Heart left ventricle (tissue), 16 donors: ENCODE measurements at regions not wholly inside any gene's neighbourhood (a gene's known extent, or its start where the extent isn't known, plus 50 kb on each side); places are given as distances from the start of the nearest gene placed in this dataset.

Source experiments
- ATAC-seq, 4 donors: fragments of 200-7000 bp; cut with Tn5 transposase; one replicate each; pipeline ENCODE4 v1.9.1; 2020 to 2022; ENCODE audit warnings: moderate library complexity in 4 of 4, mild to moderate bottlenecking in 3 of 4, moderate number of reproducible peaks in 1 of 4
- DNase-seq, 5 donors: peaks; one replicate each; pipeline ENCODE4 v3.0.0-alpha.2; 2020
- H3K27ac ChIP-seq, 12 donors: fragments of 200-600 bp; sonication (generic) in 4 of 12; one replicate each; pipeline versions ENCODE4 v1.5.0 to v1.8.0; 2016 to 2022; ENCODE audit warnings: mild to moderate bottlenecking in 2 of 12
- H3K27me3 ChIP-seq, 9 donors: fragments of 200-600 bp; sonication (generic) in 2 of 9; one replicate each; pipeline versions ENCODE4 v1.5.1 to v1.8.0; 2016 to 2022; ENCODE audit warnings: mild to moderate bottlenecking in 3 of 9
- H3K36me3 ChIP-seq, 9 donors: fragments of 200-600 bp; sonication (generic) in 2 of 9; one replicate each; pipeline versions ENCODE4 v1.5.0 to v1.8.0; 2018 to 2022; ENCODE audit warnings: mild to moderate bottlenecking in 2 of 9
- H3K4me1 ChIP-seq, 12 donors: fragments of 200-600 bp; sonication (generic) in 4 of 12; one replicate each; pipeline versions ENCODE4 v1.5.0 to v1.8.0; 2016 to 2022; ENCODE audit warnings: mild to moderate bottlenecking in 3 of 12
- H3K4me3 ChIP-seq, 12 donors: fragments of 200-600 bp; sonication (generic) in 4 of 12; one replicate each; pipeline versions ENCODE4 v1.5.0 to v1.8.0; 2017 to 2022; ENCODE audit warnings: mild to moderate bottlenecking in 9 of 12, moderate library complexity in 4 of 12
- H3K9me3 ChIP-seq, 12 donors: fragments of 200-600 bp; sonication (generic) in 4 of 12; one replicate each; pipeline versions ENCODE4 v1.5.0 to v1.8.0; 2016 to 2022; ENCODE audit warnings: mild to moderate bottlenecking in 1 of 12
- POLR2A ChIP-seq, 2 donors: fragments of 450-650 bp; IDR thresholded peaks; one replicate each; pipeline ENCODE4 v1.6.1; 2017; ENCODE audit warnings: antibody characterized with exemption in 2 of 2, mild to moderate bottlenecking in 2 of 2, moderate library complexity in 2 of 2
- WGBS, 4 donors: extraction: QIAGEN DNeasy Blood & Tissue Kit in 2 of 4; methylation state at CpG; one replicate each; pipeline versions ENCODE4 v1.1.5 to v1.1.7; 2013 to 2018; 5-methylcytosine and 5-hydroxymethylcytosine counted together
- intact Hi-C, 10 donors: fragments of 100-400 bp; cut with DNase I; formaldehyde crosslinking; loops; one replicate each; pipeline versions ENCODE4 v1.11.1 to v1.14.2; 2022
- TF ChIP-seq, protein P1 (sequence below), 12 donors: fragments of 200-600 bp; sonication (generic) in 4 of 12; IDR thresholded peaks; one replicate each; pipeline versions ENCODE4 v1.5.0 to v1.8.0; 2018 to 2022; ENCODE audit warnings: antibody characterized with exemption in 12 of 12, mild to moderate bottlenecking in 5 of 12
- donor health status: ischemic (EF 13 %, LVEDD 7.1; RV severe dilation, severe dysfunction).
- donor health status: healthy with polysubstance abuse.
- donor health status: DM: no; HTN: yes; CAD: no.
- donor health status: DM: no; HTN: no; CAD: no.
- donor health status: ischemic (EF 25% LVEDD 6.9; RV normal size, moderate dysfunction).
- donor health status: ischemic (EF 25% LVEDD 5.7; RV mildly dilated, moderate dysfunction).
- donor health status: healthy.
- donor health status: DM: yes; HTN: yes; CAD: no.
- donor health status: ischemic (EF 35%, LVEDD 5.7; RV mildly dilated, moderate dysfunction).
- donor health status: nonischemic (EF 11% LVEDD 7.7; RV severe dilation, severe dysfunction).
- donor health status: DM: yes; HTN: yes; CAD: no.
- donor health status: PGD.
- donor health status: ischemic (EF 29% LVEDD 5.4; RV normal size, mild dysfunction).
- donor health status: nonischemic (EF 23%, LVEDD 6.1; RV moderate dilation, normal function).

- 96 to 100% (median 97%) methylated on average over 2 of the region's 2 CpGs for WGBS, 4 donors
- intact Hi-C loops: no loop called here
- ATAC-seq (no peak), DNase-seq (no peak)
- no peak for TF ChIP-seq POLR2A (IDR thresholded peaks at IDR 0.05)
- Histone ChIP-seq H3K4me3 (no peak overlapping the region), H3K36me3 (no peaks in the 10 kb centered on the region), H3K27me3 (peaks cover 0 to 3% (median 0%) of the 10 kb centered on the region in 9 donors), H3K9me3 (no peaks in the 10 kb centered on the region), H3K4me1 (no peaks in the 10 kb centered on the region), H3K27ac (no peak overlapping the region)
Observed at GRCh38 chr10:8318956-8319355, 264.5 kb downstream of the GATA3 start.

DNA sequence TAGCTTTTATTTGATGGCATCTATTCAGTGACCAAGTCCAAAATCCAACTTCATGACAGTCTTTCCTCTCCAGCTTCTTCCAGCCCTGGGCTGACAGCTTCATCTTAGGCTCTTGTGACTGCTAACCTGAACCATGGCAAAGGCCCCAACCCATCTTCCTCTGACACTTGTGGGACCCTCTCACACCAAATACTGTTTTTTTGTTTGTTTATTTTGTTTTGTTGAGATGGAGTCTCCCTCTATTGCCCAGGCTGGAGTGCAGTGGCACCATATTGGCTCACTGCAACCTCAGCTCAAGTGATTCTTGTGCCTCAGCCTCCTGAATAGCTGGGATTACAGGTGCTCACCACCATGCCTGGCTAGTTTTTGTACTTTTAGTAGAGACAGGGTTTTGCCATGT, 265.2 kb downstream of the GATA3 start:
- H3K36me3 ChIP-seq: no peaks in the 10 kb centered on the region
- H3K9me3 ChIP-seq: no peaks in the 10 kb centered on the region
- DNase-seq: no peak
- H3K27me3 ChIP-seq: peaks cover 0 to 4% (median 0%) of the 10 kb centered on the region in 9 donors
- no peak overlapping the region for H3K4me3 ChIP-seq
- intact Hi-C loops: no loop called here
- H3K27ac ChIP-seq: no peak overlapping the region
- H3K4me1 ChIP-seq: no peaks in the 10 kb centered on the region
- no peak for ATAC-seq
- TF ChIP-seq POLR2A (IDR thresholded peaks at IDR 0.05): no peak
- TF ChIP-seq, protein P1, sequence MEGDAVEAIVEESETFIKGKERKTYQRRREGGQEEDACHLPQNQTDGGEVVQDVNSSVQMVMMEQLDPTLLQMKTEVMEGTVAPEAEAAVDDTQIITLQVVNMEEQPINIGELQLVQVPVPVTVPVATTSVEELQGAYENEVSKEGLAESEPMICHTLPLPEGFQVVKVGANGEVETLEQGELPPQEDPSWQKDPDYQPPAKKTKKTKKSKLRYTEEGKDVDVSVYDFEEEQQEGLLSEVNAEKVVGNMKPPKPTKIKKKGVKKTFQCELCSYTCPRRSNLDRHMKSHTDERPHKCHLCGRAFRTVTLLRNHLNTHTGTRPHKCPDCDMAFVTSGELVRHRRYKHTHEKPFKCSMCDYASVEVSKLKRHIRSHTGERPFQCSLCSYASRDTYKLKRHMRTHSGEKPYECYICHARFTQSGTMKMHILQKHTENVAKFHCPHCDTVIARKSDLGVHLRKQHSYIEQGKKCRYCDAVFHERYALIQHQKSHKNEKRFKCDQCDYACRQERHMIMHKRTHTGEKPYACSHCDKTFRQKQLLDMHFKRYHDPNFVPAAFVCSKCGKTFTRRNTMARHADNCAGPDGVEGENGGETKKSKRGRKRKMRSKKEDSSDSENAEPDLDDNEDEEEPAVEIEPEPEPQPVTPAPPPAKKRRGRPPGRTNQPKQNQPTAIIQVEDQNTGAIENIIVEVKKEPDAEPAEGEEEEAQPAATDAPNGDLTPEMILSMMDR (IDR thresholded peaks at IDR 0.05): no peak

DNA sequence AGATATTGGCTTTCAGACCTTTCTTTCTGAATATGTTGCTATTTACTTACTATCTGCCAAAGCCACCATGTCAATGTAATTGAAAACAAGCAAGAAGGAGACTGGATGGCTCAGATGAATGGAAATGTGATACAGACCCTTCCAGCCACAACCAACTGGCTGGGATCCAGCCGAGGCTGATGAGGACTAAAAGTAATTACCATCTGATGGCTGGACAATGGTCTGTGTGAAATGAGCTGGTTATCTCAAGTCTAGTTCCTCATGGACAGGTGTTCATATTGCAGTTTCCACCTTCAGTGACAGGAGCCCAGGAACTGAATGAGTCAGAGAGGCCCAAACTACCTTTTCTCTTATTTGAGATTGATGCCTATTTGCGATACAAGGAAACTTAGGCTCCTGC, 267.5 kb downstream of the GATA3 start:
- peaks cover 0 to 4% (median 0%) of the 10 kb centered on the region in 9 donors for H3K27me3 ChIP-seq
- H3K36me3 ChIP-seq: no peaks in the 10 kb centered on the region
- H3K4me1 ChIP-seq: no peaks in the 10 kb centered on the region
- ATAC-seq (no peak), DNase-seq (no peak)
- H3K27ac ChIP-seq: no peak overlapping the region
- TF ChIP-seq POLR2A (IDR thresholded peaks at IDR 0.05): no peak
- TF ChIP-seq, protein P1 (IDR thresholded peaks at IDR 0.05): no peak
- no peak overlapping the region for H3K4me3 ChIP-seq
- 67 to 78% (median 75%) methylated on average over 2 of the region's 2 CpGs for WGBS, 4 donors
- H3K9me3 ChIP-seq: no peaks in the 10 kb centered on the region
- intact Hi-C loops: no loop called here

DNA sequence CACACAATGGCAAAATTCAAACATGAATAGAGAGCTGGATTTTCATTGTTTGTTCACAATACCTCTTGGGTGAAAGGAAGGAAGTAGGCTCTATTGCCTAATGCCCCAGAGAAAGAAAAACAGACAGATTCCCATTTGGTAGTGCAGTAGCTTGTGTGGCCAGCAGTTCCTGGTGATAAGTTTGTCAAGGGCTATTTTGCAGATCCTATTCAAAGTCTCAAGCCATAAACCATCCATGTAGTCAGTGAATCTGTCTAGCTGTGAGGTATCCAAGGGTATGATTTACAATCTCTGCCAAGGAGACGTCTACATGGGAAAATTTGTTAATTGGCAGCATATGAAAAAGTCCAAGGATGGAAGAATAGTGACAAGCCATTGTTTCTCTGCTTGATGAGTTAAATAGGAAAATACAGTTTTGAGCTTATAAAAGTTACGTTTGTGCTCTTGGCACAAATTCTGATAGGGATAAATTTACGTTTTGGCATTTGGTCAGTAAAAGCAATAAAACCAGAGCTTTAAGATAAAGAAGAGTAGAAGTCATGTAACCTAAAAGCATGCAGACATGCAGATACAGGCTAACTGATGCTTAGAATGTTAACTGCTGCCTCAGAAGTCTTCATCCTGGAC, 269.1 kb downstream of the GATA3 start:
- no peak for ATAC-seq
- Histone ChIP-seq H3K4me1 (no peaks in the 10 kb centered on the region), H3K4me3 (no peak overlapping the region), H3K27me3 (peaks cover 0 to 4% (median 0%) of the 10 kb centered on the region in 9 donors), H3K27ac (no peak overlapping the region), H3K36me3 (no peaks in the 10 kb centered on the region), H3K9me3 (no peaks in the 10 kb centered on the region)
- no peak for DNase-seq
- TF ChIP-seq, protein P1 (IDR thresholded peaks at IDR 0.05): no peak
- TF ChIP-seq POLR2A (IDR thresholded peaks at IDR 0.05): no peak
- WGBS, 4 donors: 39 to 58% (median 53%) methylated on average over 3 of the region's 3 CpGs
- intact Hi-C loops: no loop called here
